GM04504 (cell line): ENCODE measurements at regions not wholly inside any gene's neighbourhood (a gene's known extent, or its start where the extent isn't known, plus 50 kb on each side); places are given as distances from the start of the nearest gene placed in this dataset.
A peak's percentile ranks its signal among the peaks of the same experiment; 100 is the strongest.
"Not testable (repeated sequence)": the region's sequence is repeated elsewhere in the genome, so short reads cannot be mapped to it uniquely, and the experiment has no call there.

ENCODE experiments used
- DNase-seq: peaks from one replicate; pipeline ENCODE4 v3.0.0-alpha.2; 2012; ENCODE audit warnings: low read depth

GRCh38 chr2:31813016-31813415 is 197.8 kb downstream of the MEMO1 start:
- DNase-seq: no peak

GRCh38 chr2:31812051-31812798 is 198.6 kb downstream of the MEMO1 start:
- DNase-seq: no peak

GRCh38 chr2:31811482-31811881 is 199.3 kb downstream of the MEMO1 start:
- no peak for DNase-seq

GRCh38 chr2:31810200-31810917 is 200.4 kb downstream of the MEMO1 start:
- no peak for DNase-seq

GRCh38 chr2:31805688-31806087 is 205.1 kb downstream of the MEMO1 start:
- no peak for DNase-seq

- DNase-seq: not testable (repeated sequence)
Observed at GRCh38 chr2:31803481-31804153, 207.2 kb downstream of the MEMO1 start.

- no peak for DNase-seq
Observed at GRCh38 chr2:31802711-31803110, 208.1 kb downstream of the MEMO1 start.

GRCh38 chr2:31799282-31799681 is 211.5 kb downstream of the MEMO1 start:
- not testable (repeated sequence) for DNase-seq

- no peak for DNase-seq
Observed at GRCh38 chr2:31788273-31788672, 207.5 kb upstream of the SRD5A2 start.

- DNase-seq: no peak
Observed at GRCh38 chr2:31785876-31786275, 205.1 kb upstream of the SRD5A2 start.

GRCh38 chr2:31784868-31785267 is 204.1 kb upstream of the SRD5A2 start:
- no peak for DNase-seq

GRCh38 chr2:31783446-31784091 is 202.8 kb upstream of the SRD5A2 start:
- DNase-seq: not testable (repeated sequence)

GRCh38 chr2:31778153-31778552 is 197.4 kb upstream of the SRD5A2 start:
- DNase-seq: no peak

- DNase-seq: no peak
Observed at GRCh38 chr2:31770741-31771140, 190.0 kb upstream of the SRD5A2 start.

- no peak for DNase-seq
Observed at GRCh38 chr2:31765078-31765945, 184.6 kb upstream of the SRD5A2 start.

- DNase-seq: peak; percentile 22
Observed at GRCh38 chr2:31764169-31764568, 183.4 kb upstream of the SRD5A2 start.

GRCh38 chr2:31762085-31762484 is 181.3 kb upstream of the SRD5A2 start:
- no peak for DNase-seq

GRCh38 chr2:31757351-31757750 is 176.6 kb upstream of the SRD5A2 start:
- not testable (repeated sequence) for DNase-seq

GRCh38 chr2:31748746-31749145 is 168.0 kb upstream of the SRD5A2 start:
- not testable (repeated sequence) for DNase-seq

GRCh38 chr2:31748041-31748440 is 167.3 kb upstream of the SRD5A2 start:
- DNase-seq: no peak

GRCh38 chr2:31739161-31739560 is 158.4 kb upstream of the SRD5A2 start:
- DNase-seq: no peak
